Left lobe of liver (tissue), 2 donors: ENCODE measurements at regions not wholly inside any gene's neighbourhood (a gene's known extent, or its start where the extent isn't known, plus 50 kb on each side); places are given as distances from the start of the nearest gene placed in this dataset.
"Not testable (repeated sequence)": the region's sequence is repeated elsewhere in the genome, so short reads cannot be mapped to it uniquely, and the experiment has no call there.

Source experiments
- ATAC-seq: fragments of 200-7000 bp; cut with Tn5 transposase; one replicate; pipeline ENCODE4 v1.9.1; 2020; ENCODE audit warnings: mild to moderate bottlenecking, moderate library complexity
- DNase-seq: peaks from one replicate; pipeline ENCODE4 v3.0.0-alpha.2; 2020; ENCODE audit warnings: low spot score
- donor health status: DM: no; HTN: no; CAD: no; lungs with moderate emphysema.
- donor health status: DM: no; HTN: yes; CAD: no.

DNA sequence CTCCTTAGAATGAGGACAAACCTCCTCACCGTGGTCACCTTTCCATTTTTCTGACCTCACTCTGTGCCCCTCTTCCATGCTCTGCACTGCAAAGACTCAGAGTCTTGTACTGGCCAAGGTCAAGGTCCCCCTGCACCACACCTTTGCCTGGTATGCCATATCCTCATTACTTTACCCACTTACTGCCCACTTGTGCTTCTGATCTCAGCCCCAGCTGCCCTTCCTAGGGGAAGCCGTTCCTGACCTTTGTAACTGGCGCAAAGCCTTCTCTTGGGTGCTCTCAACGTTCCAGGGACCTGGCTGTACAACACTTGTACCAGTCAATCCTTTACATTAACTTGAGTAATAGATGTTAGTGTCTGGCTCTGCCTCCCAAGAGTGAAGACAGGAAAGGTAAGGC lies 256.0 kb downstream of the SV2B start:
- no peak for DNase-seq
- ATAC-seq: no peak

DNA sequence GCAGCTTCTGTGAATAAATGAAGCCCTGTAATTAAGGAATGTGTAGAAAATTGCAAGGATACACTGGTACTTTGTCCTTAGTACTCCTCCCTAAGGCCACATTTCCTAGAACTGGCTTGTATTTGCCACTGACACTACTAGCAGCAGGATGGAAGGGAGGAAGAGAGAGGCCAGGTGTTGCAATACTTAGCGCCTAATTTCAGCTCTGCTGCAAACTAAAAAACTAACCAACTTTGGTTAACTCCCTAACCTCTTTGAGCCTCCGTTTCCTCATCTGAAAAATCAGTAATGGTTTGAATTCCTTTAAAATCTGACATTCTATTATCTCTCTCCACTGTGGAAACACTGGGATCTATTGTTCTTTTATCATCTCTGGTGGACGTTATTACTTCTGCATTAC lies 257.0 kb downstream of the SV2B start:
- no peak for DNase-seq
- ATAC-seq: no peak

DNA sequence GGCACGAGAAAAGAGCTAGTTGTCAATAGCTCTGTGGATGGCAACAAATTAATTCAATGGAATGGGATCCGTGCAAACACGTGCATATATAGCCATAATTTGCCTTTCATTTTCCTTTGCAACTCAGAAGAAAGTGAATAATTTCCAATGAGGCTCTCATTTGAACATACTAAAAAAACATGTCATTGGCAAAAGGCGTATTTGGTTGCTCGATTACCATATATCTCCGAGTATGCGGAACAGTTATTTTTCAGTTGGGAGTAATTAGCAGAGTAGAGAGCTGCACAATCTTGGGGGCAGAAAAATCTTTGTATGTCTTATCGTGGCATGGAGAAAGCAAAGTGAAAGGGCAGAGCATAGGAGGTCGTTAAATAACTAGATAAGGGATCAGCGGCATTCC lies 257.4 kb downstream of the SV2B start:
- ATAC-seq: no peak
- DNase-seq: no peak

DNA sequence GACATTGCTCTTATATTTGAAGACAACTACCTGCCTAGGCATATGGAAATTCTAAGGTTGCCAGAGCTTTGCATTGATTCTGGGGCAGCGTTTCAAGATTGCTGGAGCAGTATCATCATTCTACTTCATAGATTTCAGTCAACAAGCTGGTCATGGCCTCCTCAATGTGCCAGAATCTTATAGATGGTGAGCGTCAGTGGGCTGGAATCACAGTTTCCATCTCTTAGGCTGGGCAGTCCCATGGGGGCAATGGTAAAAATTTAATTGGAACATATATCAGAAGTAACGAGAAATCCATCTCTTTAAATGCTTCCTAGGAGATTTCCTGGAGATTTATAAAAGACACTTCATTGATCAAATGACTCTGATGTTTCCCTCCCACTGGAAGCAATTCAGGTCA lies 258.3 kb downstream of the SV2B start:
- DNase-seq (no peak), ATAC-seq (no peak)

DNA sequence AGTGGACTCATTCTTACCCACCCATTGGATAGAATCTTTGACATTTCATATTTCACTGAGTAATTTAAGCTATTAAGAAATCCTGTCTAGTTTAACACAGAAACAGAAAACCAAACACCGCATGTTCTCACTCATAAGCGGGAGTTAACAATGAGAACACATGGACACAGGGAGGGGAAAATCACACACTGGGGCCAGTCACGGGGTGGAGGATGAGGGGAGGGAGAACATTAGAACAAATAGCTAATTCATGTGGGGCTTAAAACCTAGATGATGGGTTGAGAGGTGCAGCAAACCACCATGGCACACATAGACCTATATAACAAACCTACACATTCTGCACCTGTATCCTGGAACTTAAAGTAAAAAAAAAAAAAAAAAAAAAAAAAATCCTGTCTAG lies 261.6 kb downstream of the SV2B start:
- DNase-seq, ATAC-seq: not testable (repeated sequence)

DNA sequence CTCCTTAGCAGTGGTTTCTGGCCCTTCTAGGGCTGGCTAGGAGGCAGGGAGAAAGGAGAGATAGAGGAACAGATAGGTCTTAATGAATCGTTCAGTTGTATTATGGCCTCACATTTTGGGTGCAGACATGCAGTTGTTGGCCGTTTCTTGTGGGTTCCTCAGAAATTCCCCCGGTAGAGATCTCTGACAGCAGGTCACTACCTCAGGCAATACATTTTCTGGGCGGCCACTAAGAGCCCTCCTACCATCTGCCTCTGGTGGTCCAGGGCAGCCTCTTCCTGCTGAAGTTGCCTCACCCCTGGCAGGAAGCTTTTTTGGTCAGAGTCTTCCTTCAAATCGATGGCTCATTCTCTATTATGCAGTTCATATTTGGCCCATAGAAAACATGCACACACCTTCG lies 266.1 kb downstream of the SV2B start:
- DNase-seq: no peak
- no peak for ATAC-seq

DNA sequence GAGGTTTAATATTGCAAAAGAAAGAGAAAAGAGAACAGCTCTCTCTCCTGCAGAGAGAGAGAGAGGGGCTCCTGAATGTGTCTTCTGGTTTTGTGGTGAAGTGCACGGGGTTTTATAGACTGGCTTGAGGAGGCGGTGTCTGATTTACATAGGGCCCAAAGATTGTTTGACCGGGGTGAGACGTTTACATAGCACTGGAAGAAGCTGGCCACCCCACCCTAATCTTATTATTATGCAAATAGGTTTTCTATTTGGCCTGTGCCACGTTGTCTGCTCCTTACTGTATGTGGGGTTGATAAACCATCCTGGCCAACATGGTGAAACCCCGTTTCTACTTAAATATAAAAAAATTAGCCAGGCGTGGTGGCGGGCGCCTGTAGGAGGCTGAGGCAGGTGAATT lies 268.6 kb downstream of the SV2B start:
- no peak for ATAC-seq
- DNase-seq: no peak

DNA sequence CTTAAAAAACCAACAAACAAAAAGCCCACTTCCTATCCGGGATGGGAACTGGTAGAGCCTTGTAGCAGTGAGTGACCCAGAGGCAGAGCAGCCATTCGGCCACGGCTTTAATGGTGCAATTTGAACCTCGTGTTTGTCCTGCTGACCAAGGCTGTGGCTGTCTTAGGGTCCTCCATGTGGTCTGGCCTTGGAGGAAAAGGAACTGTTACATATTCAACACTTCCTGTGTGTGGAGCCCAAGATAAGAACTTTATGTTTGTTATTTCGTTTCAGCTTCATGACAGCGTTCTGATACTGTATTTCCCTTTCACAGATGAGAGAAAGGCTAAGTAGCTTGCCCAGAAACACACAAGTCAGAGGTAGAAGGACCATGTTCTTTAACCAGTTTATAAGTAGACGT lies 269.8 kb downstream of the SV2B start:
- DNase-seq (no peak), ATAC-seq (no peak)

DNA sequence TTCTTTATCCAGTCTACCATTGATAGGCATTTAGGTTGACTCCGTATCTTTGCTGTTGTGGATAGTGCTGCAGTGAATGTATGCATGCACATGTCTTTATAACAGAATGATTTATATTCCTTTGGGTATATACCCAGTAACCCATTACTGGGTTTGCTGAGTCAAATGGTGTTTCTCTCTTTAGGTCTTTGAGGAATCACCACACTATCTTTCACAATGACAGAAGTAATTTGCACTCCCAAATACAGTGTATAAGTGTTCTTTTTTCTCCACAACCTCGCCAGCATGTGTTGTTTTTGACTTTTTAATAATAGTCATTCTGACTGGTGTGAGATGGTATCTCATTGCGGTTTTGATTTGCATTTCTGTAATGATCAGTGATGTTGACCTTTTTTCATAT lies 271.3 kb downstream of the SV2B start:
- not testable (repeated sequence) for ATAC-seq, DNase-seq

DNA sequence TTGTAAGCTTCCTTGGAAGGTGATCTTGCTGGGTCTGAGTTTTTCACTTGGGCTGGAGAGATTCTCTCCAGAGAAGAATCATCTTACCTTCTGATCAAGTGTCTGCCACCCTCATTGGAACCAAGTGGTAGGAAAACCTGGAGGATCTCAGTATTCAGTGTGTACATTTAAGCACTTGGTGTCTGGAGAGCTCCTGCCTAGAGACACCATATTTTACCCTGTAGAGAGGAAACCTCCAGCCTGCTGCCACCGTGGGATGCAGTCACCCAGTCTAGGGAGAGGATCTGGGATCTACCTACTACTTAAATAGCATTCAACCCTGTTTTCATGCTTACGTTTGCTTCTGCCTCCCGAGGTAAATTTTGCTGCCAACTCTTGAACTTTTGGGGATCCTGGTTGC lies 274.3 kb downstream of the SV2B start:
- ATAC-seq: no peak
- DNase-seq: no peak

DNA sequence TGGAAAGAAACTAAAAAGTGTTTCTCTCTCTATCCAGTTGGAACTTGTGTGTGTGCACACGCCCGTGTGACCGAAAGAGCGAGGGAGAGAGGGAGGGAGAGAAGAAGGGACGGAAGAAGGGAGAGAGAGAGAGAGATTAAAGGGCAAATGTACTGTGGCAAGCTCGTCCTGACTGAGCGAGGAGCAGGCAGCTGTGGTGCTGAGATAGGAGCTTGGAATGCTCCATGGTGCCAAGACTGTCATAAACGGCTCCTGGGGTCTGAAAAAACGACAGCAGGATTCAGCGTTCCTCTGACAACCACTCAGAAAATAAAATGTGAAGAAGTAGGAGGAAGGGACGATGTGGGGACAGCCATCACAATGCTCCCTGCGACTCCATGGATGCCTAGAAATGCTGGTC lies 276.0 kb downstream of the SV2B start:
- DNase-seq (no peak), ATAC-seq (no peak)

DNA sequence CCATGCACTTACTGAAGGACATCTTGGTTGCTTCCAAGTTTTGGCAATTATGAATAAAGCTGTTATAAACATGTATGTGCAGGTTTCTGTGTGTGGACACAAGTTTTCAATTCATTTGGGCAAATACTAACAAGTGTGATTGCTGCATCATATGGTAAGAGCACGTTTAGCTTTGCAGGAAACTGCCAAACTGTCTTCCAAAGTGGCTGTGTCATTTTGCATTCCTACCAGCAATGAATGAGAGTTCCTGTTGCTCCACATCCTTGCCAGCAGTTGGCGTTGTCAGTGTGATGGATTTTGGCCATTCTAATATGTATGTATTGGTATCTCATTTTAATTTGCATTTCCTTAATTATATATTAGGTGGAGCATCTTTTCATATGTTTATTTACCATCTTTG lies 280.1 kb downstream of the SV2B start:
- ATAC-seq (no peak), DNase-seq (no peak)

DNA sequence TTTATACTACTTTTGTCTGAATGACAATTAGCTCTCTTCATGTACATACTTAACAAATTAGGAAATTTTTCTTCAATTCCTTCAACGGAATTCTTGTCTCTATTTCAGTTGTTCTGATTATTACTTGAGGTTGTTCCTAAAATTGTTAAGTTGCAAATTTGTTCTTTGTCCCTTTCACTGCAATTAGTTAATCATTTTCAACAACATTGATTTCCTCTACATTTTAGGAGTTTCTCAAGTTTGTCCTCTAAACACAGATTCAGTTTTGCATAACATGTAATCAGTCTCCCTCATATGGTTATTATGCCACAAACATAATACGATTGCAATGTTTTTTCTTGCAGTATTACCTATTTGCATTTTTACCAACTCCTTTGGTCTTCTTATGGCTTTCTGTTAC lies 283.5 kb downstream of the SV2B start:
- peak; percentile 65 for ATAC-seq
- DNase-seq: no peak

DNA sequence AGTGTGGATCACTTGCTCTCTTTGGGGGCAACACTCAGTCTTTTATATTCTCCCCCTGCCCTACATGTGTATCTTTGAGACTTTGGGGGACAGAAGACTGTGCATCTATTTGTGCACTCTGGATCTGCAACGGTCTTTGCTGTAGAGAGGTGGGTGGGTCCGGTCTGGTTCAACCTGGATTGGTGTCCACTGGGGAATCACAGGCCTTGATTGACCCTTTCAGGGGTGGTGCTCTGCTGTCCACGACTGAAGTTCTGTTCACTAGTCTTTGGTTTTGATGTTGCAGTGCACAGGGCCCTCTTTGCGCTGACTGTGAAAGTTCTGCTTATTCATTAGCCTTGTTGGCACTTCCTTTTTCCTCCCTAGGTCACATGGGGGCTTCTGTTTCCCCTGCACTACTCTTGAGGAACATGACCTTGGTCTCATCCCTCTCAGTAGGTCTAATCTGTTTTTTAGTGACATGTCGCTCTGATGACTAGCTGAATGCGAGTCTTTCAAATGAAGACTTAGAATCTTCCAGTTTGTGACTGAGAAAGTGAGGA lies 284.2 kb downstream of the SV2B start:
- peak; percentile 29 for ATAC-seq
- no peak for DNase-seq

DNA sequence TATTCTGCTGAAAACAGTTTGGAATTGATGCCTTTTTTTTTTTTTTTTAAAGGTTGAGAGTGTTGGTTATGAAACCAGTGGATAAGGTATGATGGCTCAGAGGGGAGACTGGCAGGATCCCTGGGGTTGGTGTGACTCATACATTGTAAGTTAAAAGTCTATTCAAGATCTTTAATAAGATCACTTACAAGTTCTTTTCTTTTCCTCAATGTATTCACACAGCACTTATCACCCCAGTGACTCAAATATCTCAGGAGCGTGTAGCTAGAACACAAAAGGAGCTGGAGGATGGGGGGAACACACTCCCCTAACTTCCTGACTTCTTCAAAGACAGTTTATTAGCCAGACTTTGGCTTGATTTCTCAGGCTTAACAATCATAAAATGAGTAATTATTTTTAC lies 285.3 kb downstream of the SV2B start:
- DNase-seq (no peak), ATAC-seq (no peak)

DNA sequence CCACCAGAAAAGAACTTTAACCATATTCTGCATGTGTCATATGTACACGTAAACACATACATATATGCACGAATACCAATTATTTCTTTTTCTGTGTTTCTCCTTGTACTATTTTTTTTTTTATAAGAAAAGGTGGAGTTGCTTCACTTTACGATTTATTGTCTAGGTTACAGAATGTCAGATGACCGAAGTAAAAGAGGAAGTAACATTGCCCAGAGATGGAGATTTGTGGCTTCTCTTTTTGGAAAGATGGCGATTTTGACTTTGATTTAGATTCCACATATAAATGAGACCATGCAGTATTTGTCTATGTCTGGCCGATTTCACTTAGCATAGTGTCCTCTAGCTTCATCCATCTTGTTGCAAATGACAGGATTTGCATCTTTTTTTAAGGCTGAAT lies 293.1 kb downstream of the SV2B start:
- ATAC-seq (no peak), DNase-seq (no peak)

DNA sequence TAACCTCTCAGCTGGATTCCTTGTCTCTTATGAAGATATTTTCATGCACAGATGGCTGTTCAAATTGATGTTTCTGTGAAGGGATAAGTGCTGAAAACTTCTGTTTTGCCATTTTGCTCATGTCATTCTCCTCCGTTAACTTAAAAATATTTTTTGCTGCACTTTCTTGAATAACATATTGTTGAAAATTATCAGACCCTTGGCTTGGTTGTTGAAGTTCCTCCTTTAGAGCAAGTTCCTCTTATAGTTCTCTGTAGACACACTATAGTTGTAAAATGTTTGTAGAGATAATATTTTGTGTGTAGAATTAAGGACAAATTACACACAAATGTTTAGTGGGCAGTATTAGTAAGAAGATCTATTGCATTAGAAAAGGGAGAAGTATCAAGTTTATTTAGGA lies 300.4 kb downstream of the SV2B start:
- DNase-seq (no peak), ATAC-seq (no peak)

DNA sequence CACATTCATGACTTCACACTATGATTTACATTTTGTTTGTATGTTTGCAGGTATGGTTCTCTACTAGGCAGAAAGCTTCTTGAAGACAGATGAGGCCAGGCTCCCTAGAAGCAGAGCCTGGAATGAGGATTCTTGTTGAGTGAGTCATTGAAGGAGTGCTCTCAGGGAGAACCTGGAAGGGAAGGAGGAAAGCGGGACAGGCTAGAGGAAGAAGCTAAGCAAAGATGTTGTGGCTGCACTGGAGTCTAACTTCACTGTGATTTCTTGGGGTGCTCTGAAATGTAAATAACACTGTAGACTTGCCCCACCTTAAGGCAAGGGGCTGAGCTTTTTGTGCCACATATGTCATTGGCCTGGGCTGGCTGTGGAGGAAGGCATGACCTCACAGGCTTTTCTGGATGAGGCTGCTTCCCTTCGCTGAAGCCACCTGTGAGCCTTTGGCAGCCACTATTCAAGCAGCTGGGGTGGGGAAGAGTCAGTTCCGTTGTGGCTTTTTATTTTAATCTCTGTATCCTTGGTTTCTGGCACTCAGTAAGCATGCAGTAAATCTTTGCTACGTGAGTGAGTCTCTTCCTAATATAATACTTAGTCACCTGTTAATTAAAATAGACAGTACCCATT lies 307.3 kb downstream of the SV2B start:
- ATAC-seq (no peak), DNase-seq (no peak)

DNA sequence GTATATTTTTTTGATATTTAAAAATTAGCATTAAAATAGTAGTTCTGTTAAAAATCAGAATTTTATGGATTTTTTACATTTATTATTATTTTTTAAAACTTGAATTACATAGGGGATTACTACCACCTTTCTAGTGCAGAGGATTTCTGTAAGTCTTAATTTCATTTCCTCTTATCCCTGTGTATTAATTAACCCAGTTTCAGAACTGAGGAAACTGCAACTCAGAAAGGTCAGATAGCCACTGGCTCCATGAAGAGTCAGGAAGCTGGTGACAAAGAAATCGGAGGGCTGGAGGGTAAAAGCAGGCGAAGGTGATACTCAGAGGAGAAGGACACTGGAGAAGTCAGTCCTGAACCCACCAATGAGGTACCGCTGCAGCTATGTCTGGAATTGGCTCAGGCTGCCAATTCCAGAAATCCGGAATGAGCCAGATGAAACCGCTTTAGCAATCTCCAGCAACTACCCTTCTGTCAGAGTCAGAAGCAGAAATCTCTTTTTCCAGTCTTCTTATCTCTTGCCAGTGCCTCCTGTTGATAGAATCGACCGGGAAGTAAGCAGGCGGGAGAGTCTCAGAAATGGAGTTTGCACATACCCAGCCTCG lies 308.5 kb downstream of the SV2B start:
- ATAC-seq (peak; percentile 86), DNase-seq (peak; percentile 65)

DNA sequence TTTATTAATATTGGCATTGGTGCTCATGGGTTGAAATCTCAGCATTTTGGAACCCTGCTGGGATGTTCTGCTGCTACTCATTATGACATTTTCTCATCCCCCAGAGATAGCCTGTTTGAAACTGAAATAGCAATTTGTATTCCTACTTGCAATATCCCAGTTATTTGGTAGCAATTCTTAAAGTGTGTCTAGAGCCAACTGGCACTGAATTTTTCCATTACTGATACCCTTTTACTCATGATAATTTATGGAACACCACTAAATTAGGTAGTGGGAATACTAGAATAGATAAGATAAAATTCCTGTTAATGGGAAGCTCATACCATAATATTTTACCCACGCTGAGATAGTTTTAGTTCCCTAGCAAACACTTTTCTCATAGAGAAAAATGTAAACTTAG lies 309.3 kb downstream of the SV2B start:
- DNase-seq: no peak
- ATAC-seq: no peak

DNA sequence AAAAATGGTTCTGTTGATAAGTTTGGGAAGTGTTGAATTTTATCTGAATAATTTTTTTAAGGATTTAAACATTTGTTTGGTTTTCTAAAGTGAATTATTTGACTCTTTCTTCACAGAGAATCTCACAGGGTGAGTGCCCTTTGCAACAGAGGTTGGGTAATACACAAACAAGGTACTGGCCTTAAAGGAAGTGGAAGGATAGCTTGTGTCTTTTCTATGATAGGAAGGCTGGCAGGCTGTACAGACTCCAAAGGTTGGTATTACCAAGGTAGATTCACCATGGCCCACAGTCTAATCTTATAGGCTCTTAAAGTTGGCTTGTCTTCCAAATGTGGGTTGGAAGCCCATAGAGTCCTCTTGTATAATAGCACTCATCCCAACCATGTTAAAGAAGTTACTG lies 311.5 kb downstream of the SV2B start:
- no peak for DNase-seq
- ATAC-seq: peak; percentile 57

DNA sequence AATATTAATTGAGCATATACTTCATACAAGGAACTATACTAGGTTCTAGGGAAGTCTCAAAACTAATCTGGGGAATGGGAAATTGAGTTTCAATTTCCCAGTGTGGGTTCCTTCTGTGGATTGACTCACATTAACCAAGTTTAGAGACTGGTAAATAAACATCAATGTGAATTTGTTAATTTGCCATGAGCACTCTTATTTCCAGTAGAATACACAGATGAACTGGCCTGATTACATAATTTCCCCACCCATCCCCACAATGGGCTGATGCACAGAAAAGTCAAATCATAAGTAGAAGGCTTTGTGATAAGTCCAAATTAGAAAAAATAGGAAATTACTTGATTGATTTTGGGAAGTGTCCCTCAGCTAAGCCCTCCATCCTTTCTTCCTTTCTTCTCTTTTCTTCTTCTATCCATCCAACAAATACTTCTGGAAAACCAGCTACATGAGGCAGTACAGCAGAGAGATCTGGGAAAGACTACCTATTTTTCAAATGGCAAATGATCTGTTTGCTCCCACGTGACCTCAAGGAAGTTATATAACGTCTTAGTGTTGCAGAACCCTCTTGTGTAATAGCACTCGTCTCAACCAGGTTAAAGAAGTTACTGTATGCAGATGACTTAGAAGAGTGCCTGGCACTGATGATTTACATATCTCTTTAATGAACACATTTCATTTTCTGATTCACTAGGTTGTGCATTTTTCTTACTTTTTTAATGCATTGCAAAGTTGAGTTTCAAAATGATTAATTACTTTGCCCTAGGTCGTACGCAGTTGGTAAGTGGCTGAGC lies 312.3 kb downstream of the SV2B start:
- no peak for DNase-seq
- no peak for ATAC-seq
